H9 (cell line): ENCODE measurements at regions not wholly inside any gene's neighbourhood (a gene's known extent, or its start where the extent isn't known, plus 50 kb on each side); places are given as distances from the start of the nearest gene placed in this dataset.
A peak's percentile ranks its signal among the peaks of the same experiment; 100 is the strongest.

ENCODE experiments used
- DNase-seq: peaks from one replicate; pipeline ENCODE4 v3.0.0-alpha.2; 2017
- H2AFZ ChIP-seq: one replicate; pipeline ENCODE4 v1.6.1; 2013; ENCODE audit warnings: mild to moderate bottlenecking, low read length, control low read depth, moderate library complexity
- H2AK5ac ChIP-seq: 2 replicates; pipeline ENCODE4 v1.6.1; 2013; ENCODE audit warnings: low read length, control low read depth, mixed read lengths; ENCODE audit not compliant: insufficient read length
- H2BK120ac ChIP-seq: one replicate; pipeline ENCODE4 v1.6.1; 2013; ENCODE audit warnings: low read depth, mild to moderate bottlenecking, low read length, control low read depth, inconsistent platforms; ENCODE audit not compliant: poor library complexity, severe bottlenecking
- H2BK12ac ChIP-seq: 2 replicates; pipeline ENCODE4 v1.6.1; 2013; ENCODE audit warnings: low read length, control low read depth, mixed read lengths, low read depth; ENCODE audit not compliant: insufficient read length
- H2BK15ac ChIP-seq: 2 replicates; pipeline ENCODE4 v1.6.1; 2013; ENCODE audit warnings: low read depth, low read length, control low read depth
- H2BK20ac ChIP-seq: one replicate; pipeline ENCODE4 v1.6.1; 2013; ENCODE audit warnings: low read depth, mild to moderate bottlenecking, low read length, control low read depth, inconsistent platforms; ENCODE audit not compliant: poor library complexity, severe bottlenecking
- H2BK5ac ChIP-seq: 2 replicates; pipeline ENCODE4 v1.6.1; 2013; ENCODE audit warnings: low read length, control low read depth, mixed read lengths; ENCODE audit not compliant: insufficient read length
- H3K14ac ChIP-seq: 2 replicates; pipeline ENCODE4 v1.6.1; 2013; ENCODE audit warnings: low read length, control low read depth; ENCODE audit not compliant: insufficient read depth
- H3K18ac ChIP-seq: 2 replicates; pipeline ENCODE4 v1.6.1; 2013; ENCODE audit warnings: low read depth, mild to moderate bottlenecking, mixed read lengths, low read length, control low read depth; ENCODE audit not compliant: insufficient read length
- H3K23ac ChIP-seq: 2 replicates; pipeline ENCODE4 v1.6.1; 2013; ENCODE audit warnings: low read length, control low read depth, mixed read lengths, low read depth; ENCODE audit not compliant: insufficient read length
- H3K23me2 ChIP-seq: 2 replicates; pipeline ENCODE4 v1.6.1; 2013; ENCODE audit warnings: low read depth, mild to moderate bottlenecking, mixed read lengths, low read length, control low read depth; ENCODE audit not compliant: insufficient read length, poor library complexity, severe bottlenecking
- H3K27ac ChIP-seq: 2 replicates; pipeline ENCODE4 v1.5.1; 2013; ENCODE audit warnings: low read length, control low read depth, mixed read lengths, low read depth; ENCODE audit not compliant: insufficient read length
- H3K27me3 ChIP-seq: 2 replicates; pipeline ENCODE4 v1.6.1; 2013; ENCODE audit warnings: low read length, control low read depth, inconsistent platforms; ENCODE audit not compliant: insufficient read depth
- H3K4ac ChIP-seq: 2 replicates; pipeline ENCODE4 v1.6.1; 2013; ENCODE audit warnings: low read depth, mild to moderate bottlenecking, control low read depth, inconsistent platforms, low read length, moderate library complexity
- H3K4me1 ChIP-seq: 2 replicates; pipeline ENCODE4 v1.6.1; 2013; ENCODE audit warnings: low read length, control low read depth, inconsistent platforms; ENCODE audit not compliant: insufficient read depth
- H3K4me2 ChIP-seq: 2 replicates; pipeline ENCODE4 v1.6.1; 2013; ENCODE audit warnings: low read length, control low read depth, mixed read lengths; ENCODE audit not compliant: insufficient read length, insufficient read depth
- H3K56ac ChIP-seq: 2 replicates; pipeline ENCODE4 v1.6.1; 2013; ENCODE audit warnings: low read depth, mild to moderate bottlenecking, mixed read lengths, low read length, control low read depth; ENCODE audit not compliant: insufficient read length
- H3K79me1 ChIP-seq: 2 replicates; pipeline ENCODE4 v1.6.1; 2013; ENCODE audit warnings: low read depth, mild to moderate bottlenecking, moderate library complexity, low read length, control low read depth, inconsistent platforms; ENCODE audit not compliant: insufficient read depth, poor library complexity, severe bottlenecking
- H3K79me2 ChIP-seq: 2 replicates; pipeline ENCODE4 v1.6.1; 2013; ENCODE audit warnings: low read length, control low read depth, inconsistent platforms; ENCODE audit not compliant: insufficient read depth
- H3K9ac ChIP-seq: 2 replicates; pipeline ENCODE4 v1.6.1; 2013; ENCODE audit warnings: low read length, control low read depth, mixed read lengths; ENCODE audit not compliant: insufficient read length; ENCODE audit errors: extremely low read depth
- H3K9me3 ChIP-seq: one replicate; pipeline ENCODE4 v1.6.1; 2013; ENCODE audit warnings: low read depth, low read length, inconsistent platforms; ENCODE audit not compliant: control insufficient read depth
- H3T11ph ChIP-seq: one replicate; pipeline ENCODE4 v1.6.1; 2013; ENCODE audit warnings: mild to moderate bottlenecking, low read length, control low read depth, inconsistent platforms
- H4K20me1 ChIP-seq: one replicate; pipeline ENCODE4 v1.6.1; 2013; ENCODE audit not compliant: control insufficient read depth, insufficient read length, insufficient read depth
- H4K5ac ChIP-seq: 2 replicates; pipeline ENCODE4 v1.6.1; 2013; ENCODE audit warnings: low read depth, mild to moderate bottlenecking, mixed read lengths, low read length, control low read depth; ENCODE audit not compliant: insufficient read length
- H4K8ac ChIP-seq: replicated peaks from 2 replicates; pipeline ENCODE4 v1.6.1; 2013; ENCODE audit warnings: low read length, control low read depth, mixed read lengths, low read depth; ENCODE audit not compliant: insufficient read length
- H4K91ac ChIP-seq: 2 replicates; pipeline ENCODE4 v1.6.1; 2013; ENCODE audit warnings: low read depth, mild to moderate bottlenecking, moderate library complexity, mixed read lengths, low read length, control low read depth; ENCODE audit not compliant: insufficient read length
- H3K27ac Mint-ChIP-seq, 3 experiments: 2 replicates in 2 of 3; 3 replicates in 1 of 3; pipeline ENCODE4 v1.8.0; 2020 to 2021; ENCODE audit warnings: mixed read lengths in 3 of 3, mild to moderate bottlenecking in 1 of 3, moderate library complexity in 1 of 3
- H3K27me3 Mint-ChIP-seq: 2 replicates; pipeline ENCODE4 v1.8.0; 2021; ENCODE audit warnings: low read depth, mild to moderate bottlenecking, moderate library complexity, mixed read lengths
- H3K36me3 Mint-ChIP-seq, 3 experiments: 2 replicates in 2 of 3; 3 replicates in 1 of 3; pipeline ENCODE4 v1.8.0; 2020 to 2021; ENCODE audit warnings: low read depth in 3 of 3, mixed read lengths in 3 of 3; ENCODE audit not compliant: insufficient read depth in 1 of 3
- H3K4me1 Mint-ChIP-seq, 2 experiments: 2 replicates each; pipeline ENCODE4 v1.8.0; 2020; ENCODE audit warnings: mixed read lengths in 2 of 2
- H3K4me3 Mint-ChIP-seq, 2 experiments: 2 replicates in 1 of 2; 3 replicates in 1 of 2; pipeline ENCODE4 v1.8.0; 2020 to 2021; ENCODE audit warnings: mild to moderate bottlenecking in 2 of 2, mixed read lengths in 2 of 2, moderate library complexity in 1 of 2
- H3K9me3 Mint-ChIP-seq, 2 experiments: 2 replicates in 1 of 2; 3 replicates in 1 of 2; pipeline ENCODE4 v1.8.0; 2020; ENCODE audit warnings: mild to moderate bottlenecking in 2 of 2, mixed read lengths in 2 of 2, moderate library complexity in 1 of 2
- CTCF ChIP-seq: fragments of 200-600 bp; sonication (generic); conservative IDR thresholded peaks from 3 replicates; pipeline ENCODE4 v1.8.0; 2021; ENCODE audit warnings: antibody characterized with exemption, mild to moderate bottlenecking
- WGBS: extraction: QIAGEN DNeasy Blood & Tissue Kit; methylation state at CpG from one replicate; pipeline ENCODE4 v1.1.7; 2013; ENCODE audit warnings: missing lambda C conversion rate, low lambda C conversion rate, mixed read lengths; ENCODE audit not compliant: insufficient read length; ENCODE audit errors: extremely low coverage; 5-methylcytosine and 5-hydroxymethylcytosine counted together

- peak; percentile 84 for DNase-seq
- WGBS: no CpG with 5 or more reads among the region's 122 CpGs
- H3K4me2 ChIP-seq: peak within 1 kb of the TSS; percentile 54
Measured at GRCh38 chr15:31870328-31871165, 159.8 kb upstream of the CHRNA7 start, which contains the start of gene OTUD7A. Gene OTUD7A (minus strand): TSS chr15:31870673.

More at GRCh38 chr15:31870328-31871165, 159.8 kb upstream of the CHRNA7 start, which contains the start of gene OTUD7A:
- Histone ChIP-seq H2BK20ac (no peak within 1 kb of the TSS), H3K18ac (no peak within 1 kb of the TSS), H3K27me3 (no peaks in the 10 kb centered on the region), H2BK5ac (no peak within 1 kb of the TSS), H2BK15ac (no peak within 1 kb of the TSS), H2AFZ (no peak within 1 kb of the TSS), H2BK120ac (no peak within 1 kb of the TSS), H3K79me1 (no peaks in the 10 kb centered on the region), H3K4ac (no peak within 1 kb of the TSS), H3K4me1 (no peaks in the 10 kb centered on the region), H3T11ph (no peak within 1 kb of the TSS), H4K20me1 (no peaks in the 10 kb centered on the region), H3K9me3 (no peaks in the 10 kb centered on the region), H3K27ac (no peak within 1 kb of the TSS), H3K9ac (no peak within 1 kb of the TSS), H2AK5ac (no peak within 1 kb of the TSS), H3K23ac (no peak within 1 kb of the TSS), H3K23me2 (peaks cover 4% of the 10 kb centered on the region), H3K79me2 (no peaks in the 10 kb centered on the region), H4K91ac (no peak within 1 kb of the TSS), H4K8ac (no peak within 1 kb of the TSS), H3K14ac (no peak within 1 kb of the TSS), H2BK12ac (no peak within 1 kb of the TSS), H4K5ac (no peak within 1 kb of the TSS), H3K56ac (no peak within 1 kb of the TSS)
- Mint-ChIP-seq H3K27ac (peak within 1 kb of the TSS; percentile 71 to 91 (median 83)), H3K4me3 (peak within 1 kb of the TSS; percentile 76 to 88), H3K36me3 (no peaks in the 10 kb centered on the region; a peak in 1 of 7 replicates), H3K4me1 (peaks cover 16 to 21% of the 10 kb centered on the region in 2 experiments), H3K9me3 (peaks cover under 1 to 6% of the 10 kb centered on the region in 2 experiments), H3K27me3 (peaks cover 17% of the 10 kb centered on the region)
- no peak for TF ChIP-seq CTCF
